HG02588 (cell line): ENCODE measurements at regions not wholly inside any gene's neighbourhood (a gene's known extent, or its start where the extent isn't known, plus 50 kb on each side); places are given as distances from the start of the nearest gene placed in this dataset.
"Not testable (repeated sequence)": the region's sequence is repeated elsewhere in the genome, so short reads cannot be mapped to it uniquely, and the experiment has no call there.

Experiments used
- ATAC-seq: cut with Tn5 transposase; IDR thresholded peaks from one replicate; pipeline ENCODE4 v1.9.1; 2021; ENCODE audit warnings: mild to moderate bottlenecking, moderate library complexity; ENCODE audit not compliant: unreplicated experiment

DNA sequence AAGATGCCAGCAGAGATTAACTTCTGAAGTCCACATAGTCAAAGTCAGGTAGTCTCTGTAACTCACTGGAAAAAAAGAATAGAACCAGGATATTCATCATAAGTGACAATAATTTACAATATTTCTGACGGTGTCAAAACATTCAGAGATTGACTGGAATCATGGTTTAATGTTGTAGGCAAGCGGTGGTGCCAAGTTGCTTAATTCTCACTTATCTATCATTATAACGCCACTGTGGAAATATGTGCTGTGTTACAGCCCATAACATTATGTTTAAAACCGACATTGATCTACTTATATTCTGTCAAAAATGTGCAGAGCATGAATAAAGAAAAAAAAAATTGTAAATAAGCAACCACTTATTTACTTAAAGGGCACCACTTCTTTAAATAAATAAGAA, 801.7 kb downstream of the DIPK2A start:
- no peak for ATAC-seq

DNA sequence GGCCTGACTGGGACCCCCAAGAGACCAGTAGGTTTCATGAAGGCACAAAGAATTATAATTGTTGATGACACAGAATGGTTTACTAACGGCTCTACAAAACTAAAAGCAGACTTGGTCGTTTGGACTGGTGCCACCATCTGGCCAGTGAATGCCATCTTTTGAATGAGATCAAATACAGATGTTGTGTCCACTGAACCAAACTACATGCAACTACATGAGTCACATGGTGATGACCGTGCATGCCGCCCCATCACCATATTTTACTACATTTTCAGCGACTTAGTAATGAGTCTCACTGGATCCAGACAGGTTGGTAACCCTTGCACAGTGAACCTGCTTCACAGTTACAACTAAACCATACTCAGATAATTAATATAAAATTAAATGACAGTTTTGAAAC, 803.3 kb downstream of the DIPK2A start:
- no peak for ATAC-seq

- no peak for ATAC-seq
These were observed 803.9 kb downstream of the DIPK2A start for GRCh38 chr3:144775551-144775950.

DNA sequence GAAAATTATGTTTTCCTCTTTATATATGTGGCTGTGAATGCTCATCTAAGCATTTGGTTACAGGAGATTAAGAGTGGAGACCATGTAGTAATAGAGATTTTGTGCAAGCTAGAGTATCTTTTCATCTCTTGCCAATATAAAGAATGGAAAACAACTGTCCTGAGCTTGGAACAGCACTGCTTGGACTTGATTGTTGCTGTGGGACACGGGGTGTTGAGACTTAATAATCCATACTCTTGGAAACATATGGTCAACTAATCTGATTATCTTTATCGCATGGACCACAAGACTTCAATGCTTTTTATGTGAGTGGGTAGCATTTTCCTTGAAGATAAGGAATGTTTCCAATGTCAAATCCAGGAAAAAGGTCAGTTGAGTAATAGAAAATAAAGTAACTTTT, 806.3 kb downstream of the DIPK2A start:
- ATAC-seq = no peak

DNA sequence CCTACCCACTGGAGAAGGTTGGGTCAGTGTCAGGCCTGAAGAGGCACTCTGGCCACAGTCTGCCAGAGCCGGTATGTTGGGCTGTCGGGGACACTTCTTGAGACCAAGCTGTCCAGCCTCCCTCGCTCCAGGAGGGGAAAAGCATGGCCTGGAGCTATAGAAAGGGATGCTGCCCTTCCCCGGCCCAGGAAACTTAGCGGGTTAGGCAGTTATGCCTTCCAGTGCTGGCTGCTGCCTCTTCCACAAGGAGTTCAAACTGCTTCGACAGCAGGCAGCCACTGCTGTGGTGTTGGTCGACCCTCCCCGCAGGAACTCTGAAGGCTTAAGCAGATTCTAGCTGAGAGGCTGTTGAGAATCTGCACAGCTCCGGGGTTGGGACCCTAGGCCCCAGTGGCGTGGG, 819.4 kb downstream of the DIPK2A start:
- no peak for ATAC-seq

DNA sequence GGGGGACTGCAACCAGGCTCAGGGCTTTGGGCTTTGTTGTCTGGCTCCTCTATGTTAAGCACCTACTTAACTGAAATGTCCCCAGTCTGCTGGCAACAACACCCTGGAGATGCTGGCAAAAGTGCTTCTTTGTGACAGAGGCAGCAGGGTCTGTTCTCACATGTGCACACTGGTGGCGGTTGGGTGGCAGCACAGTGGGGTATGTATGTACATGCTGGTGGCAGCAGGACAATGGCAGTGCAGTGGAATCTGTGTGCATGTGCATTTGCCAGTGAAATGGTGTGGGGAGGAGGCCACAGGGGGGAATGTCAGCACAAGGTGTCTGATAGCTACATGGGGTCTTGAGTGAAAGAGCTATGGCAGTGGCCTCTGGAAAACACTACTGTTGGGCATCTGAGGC, 830.3 kb downstream of the DIPK2A start:
- ATAC-seq = no peak

GRCh38 chr3:144809380-144809779, 837.8 kb downstream of the DIPK2A start:
- no peak for ATAC-seq

DNA sequence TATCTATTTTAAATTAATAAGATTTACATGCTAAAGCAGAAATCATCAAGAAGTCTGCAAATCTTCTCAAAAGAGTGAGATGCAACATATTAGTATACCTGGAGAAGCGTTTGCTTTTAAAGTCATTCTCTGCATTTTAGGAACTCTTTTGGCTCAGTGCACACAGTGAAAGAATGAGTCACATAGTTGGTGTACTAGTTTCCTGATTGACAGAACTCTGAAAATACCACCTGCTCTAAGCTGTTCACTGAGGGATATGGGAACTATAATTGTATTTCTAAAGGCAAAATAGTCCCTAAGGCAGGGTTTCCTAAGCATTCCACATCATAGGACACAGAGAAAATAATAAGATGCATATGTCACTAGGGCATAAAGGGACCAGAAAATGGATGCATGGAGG, 838.5 kb downstream of the DIPK2A start:
- ATAC-seq = peak; percentile 78

DNA sequence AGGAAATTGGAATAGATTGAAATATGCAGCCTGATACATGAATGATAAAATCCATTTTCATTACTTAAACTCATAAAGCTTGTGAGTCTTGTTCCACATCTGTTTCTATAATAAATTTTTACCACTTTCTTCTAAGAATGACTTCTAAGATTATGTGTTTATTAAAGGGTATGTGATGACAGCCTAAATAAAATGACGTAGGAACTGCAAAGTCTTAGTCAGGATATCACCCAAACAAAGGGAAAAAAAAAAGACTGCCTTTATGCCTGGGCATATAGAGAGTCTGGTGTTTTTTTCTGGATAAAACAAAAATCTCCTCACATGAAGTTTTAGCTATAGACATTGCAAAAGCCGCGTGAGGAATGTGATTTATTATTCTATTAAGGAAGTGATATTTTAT, 844.0 kb downstream of the DIPK2A start:
- ATAC-seq = no peak

DNA sequence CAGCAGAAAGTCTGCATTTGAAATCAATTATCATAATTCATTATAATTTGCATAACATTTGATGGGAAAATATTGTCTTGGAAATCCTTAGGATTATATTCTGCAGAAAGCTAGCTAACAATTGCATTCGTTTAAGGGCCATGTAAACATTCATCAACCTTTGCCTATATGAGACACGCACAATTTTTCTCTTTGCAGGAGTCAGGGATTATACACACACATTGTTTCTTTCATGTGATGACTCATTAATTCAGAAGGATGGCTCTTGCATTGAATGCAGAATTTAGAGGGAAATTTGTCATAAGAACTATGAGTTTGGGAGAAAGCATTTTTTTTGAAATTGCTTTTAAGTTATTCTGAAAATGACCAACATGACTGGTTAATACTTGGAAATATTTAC, 844.7 kb downstream of the DIPK2A start:
- ATAC-seq = no peak

GRCh38 chr3:144818973-144819372, 847.4 kb downstream of the DIPK2A start:
- no peak for ATAC-seq

GRCh38 chr3:144820232-144820631, 848.6 kb downstream of the DIPK2A start:
- ATAC-seq = not testable (repeated sequence)

- ATAC-seq = no peak
These were observed 849.1 kb downstream of the DIPK2A start for GRCh38 chr3:144820726-144821125.

- no peak for ATAC-seq
These were observed 850.0 kb downstream of the DIPK2A start for GRCh38 chr3:144821583-144821982.

GRCh38 chr3:144822671-144823070, 851.0 kb downstream of the DIPK2A start:
- no peak for ATAC-seq

GRCh38 chr3:144831955-144832716, 860.5 kb downstream of the DIPK2A start:
- ATAC-seq = no peak

DNA sequence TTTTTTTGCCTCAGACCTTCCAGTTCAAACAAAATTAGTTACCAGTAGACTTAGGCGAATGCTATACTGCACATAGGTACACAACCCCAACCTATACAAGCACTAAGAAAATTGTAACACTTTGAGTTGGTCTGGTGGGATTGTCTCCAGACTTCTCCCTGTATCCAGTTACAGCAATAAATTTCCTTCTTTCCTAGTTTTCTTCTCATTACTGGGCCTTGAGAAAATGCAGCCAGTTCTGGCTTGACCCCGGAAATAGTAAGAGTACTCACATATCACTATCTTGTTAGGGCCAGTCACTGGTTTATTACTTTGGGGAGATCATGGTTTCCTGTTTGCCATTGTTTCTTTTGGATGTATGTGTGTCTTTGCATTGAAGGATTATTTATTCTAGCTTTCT, 868.4 kb downstream of the DIPK2A start:
- no peak for ATAC-seq

DNA sequence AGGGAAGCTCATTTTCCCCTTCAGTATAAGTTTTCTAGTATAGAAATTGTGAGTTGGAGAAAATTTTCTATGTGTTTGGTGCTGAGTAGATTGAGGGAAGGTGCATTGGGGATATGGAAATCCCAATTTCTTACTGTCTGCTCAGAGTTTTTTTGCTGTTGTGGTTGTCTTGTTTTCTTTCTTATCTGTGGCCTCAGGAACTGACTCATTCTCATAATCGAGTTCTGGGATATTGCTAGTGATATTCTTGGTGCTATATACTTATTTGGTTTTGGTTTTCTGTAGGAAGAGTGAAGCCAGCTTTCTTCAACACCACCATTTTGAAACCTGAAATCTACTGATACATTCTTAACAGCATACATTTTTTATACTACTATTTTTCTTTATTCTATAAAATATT, 869.2 kb downstream of the DIPK2A start:
- no peak for ATAC-seq

GRCh38 chr3:144843099-144843498, 871.5 kb downstream of the DIPK2A start:
- ATAC-seq = no peak

- ATAC-seq = no peak
These were observed 881.4 kb downstream of the DIPK2A start for GRCh38 chr3:144852999-144853398.

DNA sequence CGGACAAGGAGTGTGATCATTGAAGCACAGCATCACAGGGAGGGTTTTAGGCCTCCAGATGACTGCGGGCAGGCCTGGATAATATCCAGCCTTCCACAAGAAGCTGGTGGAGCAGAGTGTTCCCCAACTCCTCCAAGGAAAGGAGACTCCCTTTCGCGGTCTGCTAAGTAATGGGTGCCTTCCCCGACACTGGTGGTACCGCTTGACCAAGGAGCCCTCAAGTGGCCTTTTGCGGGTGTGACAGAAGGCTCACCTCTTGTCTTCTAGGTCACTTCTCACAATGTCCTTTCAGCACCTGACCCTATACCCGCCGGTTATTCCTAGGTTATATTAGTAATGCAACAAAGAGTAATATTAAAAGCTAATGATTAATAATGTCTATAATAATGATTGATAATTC, 882.4 kb downstream of the DIPK2A start:
- ATAC-seq = not testable (repeated sequence)

- no peak for ATAC-seq
These were observed 887.5 kb downstream of the DIPK2A start for GRCh38 chr3:144859161-144859560.

DNA sequence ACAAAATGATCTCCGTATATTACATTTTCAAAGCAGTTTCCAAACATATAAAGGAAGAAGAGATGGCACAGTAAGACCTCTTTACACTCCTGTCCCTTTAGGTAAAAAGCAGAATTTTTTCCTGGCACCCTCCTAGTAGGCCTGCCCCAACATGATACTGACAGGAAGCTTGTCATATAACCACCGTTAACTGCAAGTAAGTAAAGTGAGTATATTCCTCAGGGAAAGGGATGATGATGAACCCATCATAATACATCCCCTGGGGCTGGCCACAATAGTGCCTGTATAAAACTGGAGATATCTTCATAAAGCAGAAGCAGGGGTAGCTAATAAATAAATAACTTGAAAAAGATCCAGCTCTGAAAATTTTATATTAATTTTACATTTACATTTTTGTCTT, 893.0 kb downstream of the DIPK2A start:
- ATAC-seq = no peak
